Gastrocnemius medialis (tissue), 4 donors: ENCODE measurements at regions not wholly inside any gene's neighbourhood (a gene's known extent, or its start where the extent isn't known, plus 50 kb on each side); places are given as distances from the start of the nearest gene placed in this dataset.

Experiments used
- ATAC-seq, 2 donors: fragments of 150-250 bp; one replicate each; pipeline ENCODE4 v1.9.1; 2016
- DNase-seq, 2 donors: peaks; one replicate each; pipeline ENCODE4 v3.0.0-alpha.2; 2019
- H3K27ac ChIP-seq, 4 donors: fragments of 200-600 bp; sonication (generic); 1 replicate in 1 of 4; 2 replicates in 3 of 4; pipeline ENCODE4 v1.5.1; 2016 to 2018; ENCODE audit warnings: mild to moderate bottlenecking in 2 of 4, moderate library complexity in 1 of 4
- H3K27me3 ChIP-seq, 3 donors: fragments of 200-600 bp; sonication (generic) in 2 of 3; 1 replicate in 1 of 3; 2 replicates in 2 of 3; pipeline versions ENCODE4 v1.5.1 to v1.6.0; 2016 to 2019; ENCODE audit warnings: mild to moderate bottlenecking in 1 of 3, moderate library complexity in 1 of 3
- H3K36me3 ChIP-seq, 2 donors: fragments of 200-600 bp; sonication (generic) in 1 of 2; one replicate each; pipeline ENCODE4 v1.5.1; 2017 to 2018
- H3K4me1 ChIP-seq, 2 donors: fragments of 200-600 bp; sonication (generic) in 1 of 2; one replicate each; pipeline ENCODE4 v1.5.1; 2016 to 2017; ENCODE audit warnings: mild to moderate bottlenecking in 2 of 2
- H3K4me3 ChIP-seq, 4 donors: fragments of 200-600 bp; sonication (generic) in 3 of 4; 1 replicate in 1 of 4; 2 replicates in 3 of 4; pipeline ENCODE4 v1.5.1; 2016 to 2019; ENCODE audit warnings: mild to moderate bottlenecking in 2 of 4
- H3K9me3 ChIP-seq, 3 donors: fragments of 200-600 bp; sonication (generic) in 2 of 3; 1 replicate in 1 of 3; 2 replicates in 2 of 3; pipeline ENCODE4 v1.5.1; 2016 to 2019
- POLR2A ChIP-seq, 2 donors: fragments of 450-650 bp; IDR thresholded peaks; one replicate each; pipeline ENCODE4 v1.6.1; 2017; ENCODE audit warnings: antibody characterized with exemption in 2 of 2, mild to moderate bottlenecking in 2 of 2, moderate library complexity in 2 of 2
- in situ Hi-C, 4 donors: fragments of 200-750 bp; cut with MboI; loops; one replicate each; pipeline versions ENCODE4 v1.15.0 to v1.8.0; 2017; ENCODE audit warnings: low sequenced_read_pairs in 4 of 4
- intact Hi-C: fragments of 100-400 bp; cut with DNase I; formaldehyde crosslinking; loops from one replicate; pipeline ENCODE4 v1.15.1; 2023; ENCODE audit warnings: low total_unique reads
- TF ChIP-seq, protein P1 (sequence below), 5 experiments: fragments of 450-650 bp in 3 of 5; fragments of 200-600 bp in 2 of 5; sonication (generic) in 2 of 5; IDR thresholded peaks in 4 of 5; conservative IDR thresholded peaks in 1 of 5; 1 replicate in 4 of 5; 2 replicates in 1 of 5; pipeline ENCODE4 v1.5.1; 2016 to 2019; ENCODE audit warnings: antibody characterized with exemption in 5 of 5, mild to moderate bottlenecking in 3 of 5, moderate library complexity in 3 of 5

DNA sequence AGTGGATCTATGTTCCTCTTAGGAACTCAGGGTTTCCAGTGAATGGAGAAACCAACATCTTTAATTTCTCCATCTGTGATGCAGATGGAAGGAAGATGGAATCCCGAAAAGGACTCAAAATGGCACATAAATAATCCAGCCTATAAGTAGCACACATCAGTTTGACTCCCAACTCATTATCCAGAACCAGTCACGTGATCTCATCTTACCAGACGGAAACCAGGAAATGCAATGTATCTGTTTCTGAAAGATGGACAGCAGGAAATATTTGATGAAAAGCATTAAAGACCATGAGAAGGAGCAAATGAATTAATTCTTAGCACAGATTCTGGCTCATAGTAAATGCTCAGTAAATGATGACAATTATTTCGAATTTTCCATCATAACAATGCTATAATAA, 443.1 kb upstream of the FMR1 start:
- Histone ChIP-seq H3K36me3 (no peaks in the 10 kb centered on the region), H3K4me3 (no peak overlapping the region), H3K27me3 (no peaks in the 10 kb centered on the region), H3K4me1 (no peaks in the 10 kb centered on the region), H3K9me3 (no peaks in the 10 kb centered on the region), H3K27ac (no peak overlapping the region)
- TF ChIP-seq POLR2A (IDR thresholded peaks at IDR 0.05), result no peak
- TF ChIP-seq, protein P1, sequence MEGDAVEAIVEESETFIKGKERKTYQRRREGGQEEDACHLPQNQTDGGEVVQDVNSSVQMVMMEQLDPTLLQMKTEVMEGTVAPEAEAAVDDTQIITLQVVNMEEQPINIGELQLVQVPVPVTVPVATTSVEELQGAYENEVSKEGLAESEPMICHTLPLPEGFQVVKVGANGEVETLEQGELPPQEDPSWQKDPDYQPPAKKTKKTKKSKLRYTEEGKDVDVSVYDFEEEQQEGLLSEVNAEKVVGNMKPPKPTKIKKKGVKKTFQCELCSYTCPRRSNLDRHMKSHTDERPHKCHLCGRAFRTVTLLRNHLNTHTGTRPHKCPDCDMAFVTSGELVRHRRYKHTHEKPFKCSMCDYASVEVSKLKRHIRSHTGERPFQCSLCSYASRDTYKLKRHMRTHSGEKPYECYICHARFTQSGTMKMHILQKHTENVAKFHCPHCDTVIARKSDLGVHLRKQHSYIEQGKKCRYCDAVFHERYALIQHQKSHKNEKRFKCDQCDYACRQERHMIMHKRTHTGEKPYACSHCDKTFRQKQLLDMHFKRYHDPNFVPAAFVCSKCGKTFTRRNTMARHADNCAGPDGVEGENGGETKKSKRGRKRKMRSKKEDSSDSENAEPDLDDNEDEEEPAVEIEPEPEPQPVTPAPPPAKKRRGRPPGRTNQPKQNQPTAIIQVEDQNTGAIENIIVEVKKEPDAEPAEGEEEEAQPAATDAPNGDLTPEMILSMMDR (IDR thresholded peaks at IDR 0.05 in 4 of 5, conservative IDR thresholded peaks at IDR 0.05 in 1 of 5), result no peak
- in situ Hi-C loops, result no loop called here
- DNase-seq (no peak), ATAC-seq (no peak)
- intact Hi-C loops, result no loop called here

DNA sequence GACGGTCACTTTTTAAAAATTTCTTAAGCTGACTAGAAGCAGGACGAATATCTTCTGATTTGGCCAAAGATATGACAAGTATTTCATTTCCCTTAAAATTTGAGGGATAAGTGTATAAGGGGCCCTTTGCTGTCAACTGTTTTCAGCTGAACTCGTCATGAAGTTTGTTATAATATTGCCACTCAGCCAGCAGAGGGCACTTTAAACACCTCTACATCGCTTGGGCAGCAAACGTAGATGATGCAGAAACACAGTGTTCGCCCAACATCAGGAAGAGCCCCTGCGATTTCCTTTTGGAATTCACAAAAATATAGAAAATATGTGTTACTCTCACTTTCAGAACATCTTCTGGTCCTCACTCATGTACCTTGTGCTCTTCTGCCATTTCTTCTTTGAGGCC, 435.7 kb upstream of the FMR1 start:
- DNase-seq (no peak), ATAC-seq (no peak)
- H3K27ac ChIP-seq, result no peak overlapping the region
- no peaks in the 10 kb centered on the region for H3K4me1 ChIP-seq
- H3K4me3 ChIP-seq, result no peak overlapping the region
- in situ Hi-C loops (no loop called here), intact Hi-C loops (no loop called here)
- no peak for TF ChIP-seq POLR2A (IDR thresholded peaks at IDR 0.05)
- TF ChIP-seq, protein P1 (IDR thresholded peaks at IDR 0.05 in 4 of 5, conservative IDR thresholded peaks at IDR 0.05 in 1 of 5), result no peak
- no peaks in the 10 kb centered on the region for H3K36me3 ChIP-seq
- H3K9me3 ChIP-seq, result no peaks in the 10 kb centered on the region
- H3K27me3 ChIP-seq, result no peaks in the 10 kb centered on the region

DNA sequence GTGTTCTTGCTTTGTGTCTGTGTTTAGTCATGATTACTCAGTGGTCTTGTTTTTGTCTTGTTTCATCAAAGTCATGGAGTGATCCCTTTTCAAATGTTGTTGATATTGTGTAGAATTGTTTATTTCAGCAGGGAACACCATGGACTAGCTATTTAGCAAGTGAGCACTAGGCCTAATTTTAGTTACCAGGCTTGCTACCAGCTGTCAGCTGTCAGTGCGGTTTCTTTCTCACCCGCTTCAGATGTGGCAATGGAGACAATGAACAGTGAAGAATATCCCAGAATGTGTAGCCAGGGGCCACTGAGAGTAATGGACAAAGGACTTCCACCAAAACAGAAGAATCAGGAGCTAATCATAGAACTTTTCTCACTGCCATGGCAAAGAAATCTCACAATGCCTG, 432.8 kb upstream of the FMR1 start:
- H3K27ac ChIP-seq, result no peak overlapping the region
- H3K9me3 ChIP-seq, result no peaks in the 10 kb centered on the region
- in situ Hi-C loops, result no loop called here
- no peak for DNase-seq
- intact Hi-C loops, result no loop called here
- no peaks in the 10 kb centered on the region for H3K27me3 ChIP-seq
- no peak for ATAC-seq
- H3K36me3 ChIP-seq, result no peaks in the 10 kb centered on the region
- H3K4me1 ChIP-seq, result no peaks in the 10 kb centered on the region
- TF ChIP-seq, protein P1 (IDR thresholded peaks at IDR 0.05 in 4 of 5, conservative IDR thresholded peaks at IDR 0.05 in 1 of 5), result no peak
- TF ChIP-seq POLR2A (IDR thresholded peaks at IDR 0.05), result no peak
- H3K4me3 ChIP-seq, result no peak overlapping the region

DNA sequence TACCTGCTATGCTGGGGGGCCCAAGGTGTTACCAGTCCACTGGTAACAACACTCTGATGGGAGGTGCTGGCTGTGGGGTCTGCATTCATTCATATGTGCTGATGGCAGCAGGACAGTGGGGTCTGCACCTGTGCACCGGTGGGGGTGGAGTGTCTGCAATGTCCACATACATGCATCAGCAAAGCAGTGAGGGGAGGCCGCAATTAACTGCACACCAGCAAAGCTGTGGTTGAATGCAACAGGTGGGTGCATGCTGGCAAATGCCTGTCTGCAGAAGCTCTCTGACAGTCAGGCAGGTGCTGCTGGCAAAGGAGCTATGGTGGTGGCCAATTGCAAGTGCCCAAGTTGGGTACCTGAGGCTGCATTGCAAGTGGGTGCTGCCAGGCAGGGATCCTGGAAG, 426.5 kb upstream of the FMR1 start:
- in situ Hi-C loops, result no loop called here
- H3K4me3 ChIP-seq, result no peak overlapping the region
- intact Hi-C loops, result no loop called here
- ATAC-seq, result no peak
- TF ChIP-seq, protein P1 (IDR thresholded peaks at IDR 0.05 in 4 of 5, conservative IDR thresholded peaks at IDR 0.05 in 1 of 5), result no peak
- no peak for TF ChIP-seq POLR2A (IDR thresholded peaks at IDR 0.05)
- H3K27ac ChIP-seq, result no peak overlapping the region
- H3K9me3 ChIP-seq, result no peaks in the 10 kb centered on the region
- DNase-seq, result no peak
- H3K4me1 ChIP-seq, result no peaks in the 10 kb centered on the region
- no peaks in the 10 kb centered on the region for H3K36me3 ChIP-seq
- no peaks in the 10 kb centered on the region for H3K27me3 ChIP-seq

DNA sequence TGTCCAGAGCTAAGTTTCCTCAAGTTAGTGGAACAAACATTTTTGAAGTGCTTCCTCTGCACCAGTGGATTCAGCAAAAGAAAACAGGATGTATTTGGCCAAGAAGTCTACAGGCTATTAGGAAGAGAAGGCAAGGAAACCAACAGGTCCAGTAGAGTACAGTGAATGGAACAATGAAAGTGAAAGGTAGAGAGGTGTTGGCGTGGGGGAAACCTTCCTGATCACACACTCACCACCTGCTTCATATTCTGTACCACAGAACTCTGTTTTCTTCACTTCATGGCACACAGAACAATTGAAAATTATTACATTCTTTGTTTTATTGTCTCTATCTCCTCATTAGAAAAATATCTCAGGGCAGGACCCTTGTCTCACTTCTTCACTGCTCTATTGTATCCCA, 417.4 kb upstream of the FMR1 start:
- intact Hi-C loops (no loop called here), in situ Hi-C loops (no loop called here)
- ATAC-seq (no peak), DNase-seq (no peak)
- Histone ChIP-seq H3K27me3 (no peaks in the 10 kb centered on the region), H3K4me1 (no peaks in the 10 kb centered on the region), H3K27ac (no peak overlapping the region), H3K36me3 (no peaks in the 10 kb centered on the region), H3K9me3 (no peaks in the 10 kb centered on the region), H3K4me3 (no peak overlapping the region)
- TF ChIP-seq, protein P1 (IDR thresholded peaks at IDR 0.05 in 4 of 5, conservative IDR thresholded peaks at IDR 0.05 in 1 of 5), result no peak
- no peak for TF ChIP-seq POLR2A (IDR thresholded peaks at IDR 0.05)
